ENCODE measurements at regions not wholly inside any gene's neighbourhood (a gene's known extent, or its start where the extent isn't known, plus 50 kb on each side); places are given as distances from the start of the nearest gene placed in this dataset.

DNA sequence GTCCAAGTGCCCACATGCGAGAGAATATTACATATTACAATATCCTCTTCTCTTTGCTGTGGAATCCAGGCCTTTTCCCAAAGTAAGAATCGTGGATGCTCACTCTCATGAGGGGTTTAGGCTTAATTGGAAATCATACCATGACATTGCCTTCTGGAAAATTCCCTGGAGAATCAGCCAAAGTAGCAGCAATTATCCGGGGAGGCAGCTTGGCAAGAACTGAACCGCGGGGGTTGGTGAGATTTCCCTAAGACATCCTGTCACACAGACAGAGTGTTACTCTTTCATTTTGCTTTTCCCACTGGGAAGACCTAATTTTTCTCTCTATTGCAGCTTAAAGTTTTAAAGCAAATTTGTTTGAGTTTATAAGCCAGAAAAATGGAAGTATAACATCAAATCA is 463.6 kb upstream of the DPP6 start:
- Histone ChIP-seq H3K4me3 (no peak overlapping the region), H3K36me3 (no peaks in the 10 kb centered on the region), H3K27ac (no peak overlapping the region), H3K4me1 (no peaks in the 10 kb centered on the region), H3K27me3 (no peaks in the 10 kb centered on the region), H3K9me3 (no peaks in the 10 kb centered on the region)
- 71 to 80% methylated on average over 5 of the region's 5 CpGs for WGBS, 2 donors
- ATAC-seq (ENCODE audit: low FRiP score in 2 of 2) (no peak), DNase-seq (no peak)
- TF ChIP-seq POLR2A (IDR thresholded peaks at IDR 0.05) (no peak), EP300 (IDR thresholded peaks at IDR 0.05) (no peak), POLR2AphosphoS5 (IDR thresholded peaks at IDR 0.05) (no peak)
- TF ChIP-seq, protein P1, sequence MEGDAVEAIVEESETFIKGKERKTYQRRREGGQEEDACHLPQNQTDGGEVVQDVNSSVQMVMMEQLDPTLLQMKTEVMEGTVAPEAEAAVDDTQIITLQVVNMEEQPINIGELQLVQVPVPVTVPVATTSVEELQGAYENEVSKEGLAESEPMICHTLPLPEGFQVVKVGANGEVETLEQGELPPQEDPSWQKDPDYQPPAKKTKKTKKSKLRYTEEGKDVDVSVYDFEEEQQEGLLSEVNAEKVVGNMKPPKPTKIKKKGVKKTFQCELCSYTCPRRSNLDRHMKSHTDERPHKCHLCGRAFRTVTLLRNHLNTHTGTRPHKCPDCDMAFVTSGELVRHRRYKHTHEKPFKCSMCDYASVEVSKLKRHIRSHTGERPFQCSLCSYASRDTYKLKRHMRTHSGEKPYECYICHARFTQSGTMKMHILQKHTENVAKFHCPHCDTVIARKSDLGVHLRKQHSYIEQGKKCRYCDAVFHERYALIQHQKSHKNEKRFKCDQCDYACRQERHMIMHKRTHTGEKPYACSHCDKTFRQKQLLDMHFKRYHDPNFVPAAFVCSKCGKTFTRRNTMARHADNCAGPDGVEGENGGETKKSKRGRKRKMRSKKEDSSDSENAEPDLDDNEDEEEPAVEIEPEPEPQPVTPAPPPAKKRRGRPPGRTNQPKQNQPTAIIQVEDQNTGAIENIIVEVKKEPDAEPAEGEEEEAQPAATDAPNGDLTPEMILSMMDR (IDR thresholded peaks at IDR 0.05): no peak

DNA sequence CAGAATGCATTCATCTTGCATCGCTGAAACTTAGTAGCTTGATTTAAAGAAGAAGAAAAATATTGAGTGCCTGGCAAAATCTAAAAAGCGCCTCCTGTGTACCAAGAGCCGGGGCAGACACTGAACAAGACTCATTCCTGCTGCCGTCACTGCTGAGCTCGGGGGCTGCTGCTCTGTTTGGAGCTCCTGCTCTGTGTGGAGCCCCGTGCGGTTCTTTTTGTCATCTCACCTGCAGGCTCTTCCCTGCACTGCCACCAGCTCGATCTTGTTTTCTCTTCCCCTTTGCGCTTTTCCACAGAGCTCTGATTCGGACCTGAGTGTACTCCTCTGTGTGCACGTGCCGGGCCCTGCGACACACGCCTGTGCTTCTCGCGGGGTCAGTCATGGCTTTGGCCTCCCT is 462.1 kb upstream of the DPP6 start:
- ATAC-seq (ENCODE audit: low FRiP score in 2 of 2): no peak
- DNase-seq: peak in 1 of 2 donors; percentile 48
- TF ChIP-seq POLR2AphosphoS5 (IDR thresholded peaks at IDR 0.05) (no peak), POLR2A (IDR thresholded peaks at IDR 0.05) (no peak), EP300 (IDR thresholded peaks at IDR 0.05) (no peak)
- TF ChIP-seq, protein P1 (IDR thresholded peaks at IDR 0.05): no peak

DNA sequence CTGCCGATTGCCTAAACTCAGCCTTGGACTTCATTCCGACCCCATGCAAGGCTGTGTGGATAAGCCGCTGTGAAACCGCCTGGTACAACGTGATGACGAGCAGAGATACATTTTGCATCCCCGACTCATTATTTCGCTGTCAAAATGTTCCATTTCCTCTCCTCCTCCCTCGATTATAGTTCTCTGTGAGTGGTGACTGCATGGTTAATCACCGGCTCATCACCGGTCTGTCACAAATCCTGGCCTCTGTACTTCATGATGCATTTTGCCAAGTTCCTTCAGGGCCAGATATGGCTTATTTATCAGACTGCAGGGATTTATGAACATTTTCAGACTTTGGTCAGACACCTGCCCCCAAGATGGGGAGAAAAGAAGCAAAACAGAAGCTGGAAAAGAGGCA is 461.6 kb upstream of the DPP6 start:
- H3K9me3 ChIP-seq: no peaks in the 10 kb centered on the region
- H3K36me3 ChIP-seq: no peaks in the 10 kb centered on the region
- no peaks in the 10 kb centered on the region for H3K4me1 ChIP-seq
- no peak for DNase-seq
- no peak for TF ChIP-seq POLR2A (IDR thresholded peaks at IDR 0.05)
- no peaks in the 10 kb centered on the region for H3K27me3 ChIP-seq
- no peak for ATAC-seq (ENCODE audit: low FRiP score in 2 of 2)
- 88 to 92% methylated on average over 11 of the region's 11 CpGs for WGBS, 2 donors
- H3K4me3 ChIP-seq: no peak overlapping the region
- H3K27ac ChIP-seq: no peak overlapping the region

More for the DNA sequence above, 462.1 kb upstream of the DPP6 start:
- Histone ChIP-seq H3K4me1 (no peaks in the 10 kb centered on the region), H3K9me3 (no peaks in the 10 kb centered on the region), H3K27ac (no peak overlapping the region), H3K36me3 (no peaks in the 10 kb centered on the region), H3K27me3 (no peaks in the 10 kb centered on the region), H3K4me3 (no peak overlapping the region)
- WGBS, 2 donors: 75 to 79% methylated on average over 16 of the region's 16 CpGs

DNA sequence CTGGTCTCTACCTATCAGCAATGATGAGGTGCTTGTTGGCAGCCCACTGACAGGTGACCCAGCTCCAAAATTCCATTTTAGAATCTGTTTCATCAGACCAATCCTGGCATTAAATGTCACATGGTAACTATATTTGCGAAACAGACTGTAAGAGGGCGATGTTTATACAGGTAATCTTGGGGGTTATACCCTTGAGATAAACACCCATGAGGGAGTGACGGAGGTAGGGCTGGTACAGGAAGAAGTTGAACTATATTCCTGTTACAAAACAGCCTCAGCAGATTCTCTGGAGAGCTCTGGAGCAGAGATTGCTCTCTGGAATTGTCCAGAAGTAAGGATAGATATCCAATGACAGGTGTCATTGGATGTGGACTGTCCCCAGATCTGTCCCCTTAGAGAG is 444.8 kb upstream of the DPP6 start:
- Histone ChIP-seq H3K4me3 (no peak overlapping the region), H3K4me1 (no peaks in the 10 kb centered on the region), H3K9me3 (peaks cover 0 to 7% (median 0%) of the 10 kb centered on the region in 4 donors), H3K27me3 (no peaks in the 10 kb centered on the region), H3K27ac (no peak overlapping the region), H3K36me3 (no peaks in the 10 kb centered on the region)
- WGBS, 2 donors: 72 to 73% methylated on average over 3 of the region's 3 CpGs
- TF ChIP-seq, protein P1 (IDR thresholded peaks at IDR 0.05): no peak
- TF ChIP-seq EP300 (IDR thresholded peaks at IDR 0.05) (no peak), POLR2AphosphoS5 (IDR thresholded peaks at IDR 0.05) (no peak), POLR2A (IDR thresholded peaks at IDR 0.05) (no peak)
- DNase-seq (no peak), ATAC-seq (ENCODE audit: low FRiP score in 2 of 2) (no peak)

DNA sequence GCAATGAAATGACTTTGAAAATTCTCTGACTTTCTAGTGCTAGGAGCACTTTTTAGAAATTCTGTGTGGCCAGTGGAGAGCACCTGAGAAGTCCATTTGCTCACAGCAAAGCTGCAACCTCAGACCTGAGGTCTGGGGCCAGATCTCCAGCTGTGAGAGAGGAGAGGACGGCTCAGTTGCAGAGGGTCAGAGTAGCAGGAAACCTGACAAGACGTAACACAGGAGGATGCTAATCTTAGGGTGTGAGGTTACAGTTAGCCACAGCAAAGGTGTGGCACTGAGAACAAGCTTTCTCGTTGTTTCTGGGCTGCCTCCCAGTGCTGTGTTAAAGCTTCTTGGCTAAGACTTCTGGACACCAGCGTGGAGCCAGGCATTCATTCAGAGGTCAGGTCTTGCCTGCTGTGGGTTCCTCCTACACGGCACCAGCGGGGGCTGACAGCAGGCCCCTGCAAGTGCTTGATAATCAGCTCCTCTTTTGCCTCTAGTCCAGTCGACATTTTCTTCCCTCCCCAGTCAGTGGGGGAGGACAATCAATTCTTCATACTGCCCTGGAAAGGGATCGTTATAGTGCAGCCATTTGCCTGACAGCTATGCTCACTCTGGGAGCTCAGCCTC is 435.4 kb upstream of the DPP6 start:
- peak in 1 of 2 donors; percentile 16 for ATAC-seq (ENCODE audit: low FRiP score in 2 of 2)
- 29 to 51% methylated on average over 5 to 8 of the region's 8 CpGs for WGBS, 2 donors

More for the DNA sequence above, 435.4 kb upstream of the DPP6 start:
- TF ChIP-seq POLR2A (IDR thresholded peaks at IDR 0.05): no peak
- TF ChIP-seq EP300 (IDR thresholded peaks at IDR 0.05): no peak
- TF ChIP-seq, protein P1 (IDR thresholded peaks at IDR 0.05): no peak
- no peak for TF ChIP-seq POLR2AphosphoS5 (IDR thresholded peaks at IDR 0.05)
- DNase-seq: no peak
- no peaks in the 10 kb centered on the region for H3K4me1 ChIP-seq
- H3K27me3 ChIP-seq: no peaks in the 10 kb centered on the region
- no peak overlapping the region for H3K27ac ChIP-seq
- no peak overlapping the region for H3K4me3 ChIP-seq
- no peaks in the 10 kb centered on the region for H3K9me3 ChIP-seq
- no peaks in the 10 kb centered on the region for H3K36me3 ChIP-seq
